Activated T-helper 1 cell treated with anti-CD3 and anti-CD28 coated beads, Interleukin-12 subunit alpha, Interleukin-12 subunit beta, Interleukin-2, Interleukin-4 antibody, amounts not matched to agents 30 ng/mL and 10 ng/mL and 1 ng/mL, durations not matched to agents 14 hours and 24 hours and 36 hours (primary cell): ENCODE measurements at regions not wholly inside any gene's neighbourhood (a gene's known extent, or its start where the extent isn't known, plus 50 kb on each side); places are given as distances from the start of the nearest gene placed in this dataset.
"Not testable (repeated sequence)": the region's sequence is repeated elsewhere in the genome, so short reads cannot be mapped to it uniquely, and the experiment has no call there.

Experiments used
- DNase-seq: peaks from one replicate; pipeline ENCODE4 v3.0.0; 2021; ENCODE audit warnings: low spot score
- H3K27ac Mint-ChIP-seq: one replicate; pipeline ENCODE4 v1.8.0; 2021; ENCODE audit warnings: mild to moderate bottlenecking, mixed read lengths
- H3K27me3 Mint-ChIP-seq: one replicate; pipeline ENCODE4 v1.8.0; 2022; ENCODE audit warnings: mild to moderate bottlenecking, moderate library complexity, mixed read lengths; ENCODE audit not compliant: insufficient read depth
- H3K36me3 Mint-ChIP-seq: one replicate; pipeline ENCODE4 v1.8.0; 2021; ENCODE audit warnings: low read depth, mixed read lengths
- H3K4me1 Mint-ChIP-seq: one replicate; pipeline ENCODE4 v1.8.0; 2021; ENCODE audit warnings: low read depth, mixed read lengths
- H3K4me3 Mint-ChIP-seq: one replicate; pipeline ENCODE4 v1.8.0; 2021; ENCODE audit warnings: mild to moderate bottlenecking, moderate library complexity, mixed read lengths
- H3K9me3 Mint-ChIP-seq: one replicate; pipeline ENCODE4 v1.8.0; 2021; ENCODE audit warnings: mixed read lengths
- intact Hi-C: fragments of 100-400 bp; cut with micrococcal nuclease; formaldehyde crosslinking; loops from one replicate; pipeline ENCODE4 v1.15.1; 2024

DNA sequence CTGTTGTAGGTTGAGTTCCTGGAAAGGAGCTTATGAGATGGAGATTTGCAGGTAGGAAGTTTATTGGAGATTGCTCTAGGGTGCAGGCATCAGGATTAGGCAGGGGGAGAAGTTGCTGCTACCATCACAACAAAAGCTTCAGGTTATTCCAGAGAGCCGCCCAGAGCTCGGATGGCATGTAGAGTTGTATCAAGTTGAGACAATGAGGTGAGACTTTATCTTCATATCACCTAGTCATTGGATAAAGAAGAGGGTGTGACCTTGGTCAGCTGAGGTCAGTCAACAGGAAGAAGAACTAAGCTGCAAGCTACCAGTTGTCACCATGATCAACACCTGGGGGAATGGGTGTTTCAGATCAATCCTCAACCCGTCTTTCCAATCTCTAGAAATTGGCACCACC, 342.0 kb downstream of the RFC3 start:
- intact Hi-C loops, result loop anchor here (5.0 to 10.0 kb wide), 6 partner anchors 523 to 1733 kb away; partner anchors contain the start of genes N4BP2L1 and NBEA
- Mint-ChIP-seq H3K27me3 (peaks cover 3% of the 10 kb centered on the region), H3K4me1 (peaks cover 25% of the 10 kb centered on the region), H3K4me3 (no peak overlapping the region), H3K36me3 (no peaks in the 10 kb centered on the region), H3K9me3 (peaks cover 5% of the 10 kb centered on the region), H3K27ac (no peak overlapping the region)
- DNase-seq, result no peak

DNA sequence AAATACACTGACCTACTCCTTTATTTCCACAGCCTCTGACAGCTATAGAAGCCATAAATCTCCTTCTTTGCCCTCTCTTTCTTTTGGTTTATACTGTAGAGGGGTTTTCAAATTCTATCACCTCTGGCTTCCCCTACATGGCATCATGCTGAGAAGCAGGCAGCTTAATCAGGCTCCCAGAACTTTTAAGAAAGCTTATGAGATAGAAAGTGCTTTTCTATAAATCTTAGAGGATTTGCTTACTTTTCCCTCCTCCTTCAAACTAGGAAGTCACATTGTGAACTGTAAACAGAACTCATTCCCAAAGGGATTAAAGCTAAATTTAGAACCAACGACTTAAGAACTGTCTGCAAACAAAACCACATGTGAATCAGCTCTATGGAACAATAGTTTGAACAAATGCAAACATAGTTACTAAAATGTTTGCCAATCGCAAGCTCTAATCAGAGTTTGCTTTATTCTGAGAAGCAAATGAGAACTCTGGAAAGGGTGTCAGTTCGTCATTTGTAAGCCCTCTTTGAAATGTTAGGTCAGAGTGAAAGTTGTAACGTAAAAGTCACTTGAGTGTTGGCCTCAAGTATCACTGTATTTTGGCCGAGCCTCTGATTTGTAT, 344.1 kb downstream of the RFC3 start:
- peaks cover 3% of the 10 kb centered on the region for H3K27me3 Mint-ChIP-seq
- H3K4me1 Mint-ChIP-seq, result peaks cover 10% of the 10 kb centered on the region
- DNase-seq, result no peak
- H3K4me3 Mint-ChIP-seq, result no peak overlapping the region
- H3K36me3 Mint-ChIP-seq, result no peaks in the 10 kb centered on the region
- no peak overlapping the region for H3K27ac Mint-ChIP-seq
- H3K9me3 Mint-ChIP-seq, result peaks cover 5% of the 10 kb centered on the region
- intact Hi-C loops, result no loop called here

DNA sequence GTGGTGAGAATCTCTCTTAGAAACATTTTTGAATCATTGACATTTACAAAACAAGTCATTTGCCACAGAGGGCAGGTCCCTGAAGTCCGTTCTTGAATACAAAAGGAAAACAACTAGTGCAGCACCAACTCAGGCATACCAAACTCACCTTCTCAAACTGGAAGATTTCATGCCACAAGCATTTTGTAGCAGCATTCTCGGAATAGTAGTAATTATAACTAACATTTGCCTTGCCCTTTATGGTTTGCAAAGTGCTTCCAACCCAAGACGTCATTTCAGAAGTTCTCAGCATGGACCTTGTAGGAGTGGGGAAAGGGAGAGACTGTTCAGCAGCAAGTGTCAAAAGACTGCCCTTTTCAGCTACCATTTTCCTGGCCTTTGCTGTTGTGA, 344.6 kb downstream of the RFC3 start:
- H3K27me3 Mint-ChIP-seq, result peaks cover 3% of the 10 kb centered on the region
- H3K27ac Mint-ChIP-seq, result no peak overlapping the region
- no peak for DNase-seq
- H3K4me3 Mint-ChIP-seq, result no peak overlapping the region
- peaks cover 5% of the 10 kb centered on the region for H3K4me1 Mint-ChIP-seq
- H3K36me3 Mint-ChIP-seq, result no peaks in the 10 kb centered on the region
- H3K9me3 Mint-ChIP-seq, result peaks cover 5% of the 10 kb centered on the region
- intact Hi-C loops, result no loop called here

GRCh38 chr13:34164582-34164981, 346.6 kb downstream of the RFC3 start:
- Mint-ChIP-seq H3K27me3 (no peaks in the 10 kb centered on the region), H3K4me3 (no peak overlapping the region), H3K4me1 (no peaks in the 10 kb centered on the region), H3K36me3 (no peaks in the 10 kb centered on the region), H3K9me3 (no peaks in the 10 kb centered on the region), H3K27ac (no peak overlapping the region)
- intact Hi-C loops, result no loop called here
- DNase-seq, result no peak

DNA sequence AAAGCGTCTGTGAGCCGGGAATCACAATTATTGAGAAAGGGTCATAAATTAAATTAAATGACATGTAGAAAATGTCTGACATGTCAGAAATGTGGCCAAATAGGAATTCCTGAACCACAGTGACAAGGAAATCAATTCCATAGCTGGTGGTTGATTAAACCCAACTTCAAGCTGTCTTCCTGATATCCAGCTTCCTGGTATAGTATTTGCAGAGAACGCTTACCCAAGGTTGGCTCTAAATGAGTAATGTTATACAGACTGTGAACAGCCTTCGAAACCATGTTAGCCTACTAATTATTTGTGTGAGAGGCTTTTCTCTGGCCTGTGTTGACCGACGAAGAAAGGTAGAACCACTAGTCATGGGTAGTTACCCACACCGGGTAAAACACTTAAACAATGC, 347.2 kb downstream of the RFC3 start:
- intact Hi-C loops, result no loop called here
- no peak for DNase-seq
- H3K27me3 Mint-ChIP-seq, result no peaks in the 10 kb centered on the region

GRCh38 chr13:34166406-34166805, 348.5 kb downstream of the RFC3 start:
- H3K27ac Mint-ChIP-seq, result no peak overlapping the region
- no peaks in the 10 kb centered on the region for H3K4me1 Mint-ChIP-seq
- no peak overlapping the region for H3K4me3 Mint-ChIP-seq
- no peak for DNase-seq
- H3K27me3 Mint-ChIP-seq, result no peaks in the 10 kb centered on the region
- H3K9me3 Mint-ChIP-seq, result no peaks in the 10 kb centered on the region
- no peaks in the 10 kb centered on the region for H3K36me3 Mint-ChIP-seq
- intact Hi-C loops, result no loop called here

More for the DNA sequence above, 347.2 kb downstream of the RFC3 start:
- no peaks in the 10 kb centered on the region for H3K4me1 Mint-ChIP-seq
- no peaks in the 10 kb centered on the region for H3K9me3 Mint-ChIP-seq
- no peaks in the 10 kb centered on the region for H3K36me3 Mint-ChIP-seq
- no peak overlapping the region for H3K4me3 Mint-ChIP-seq
- no peak overlapping the region for H3K27ac Mint-ChIP-seq

DNA sequence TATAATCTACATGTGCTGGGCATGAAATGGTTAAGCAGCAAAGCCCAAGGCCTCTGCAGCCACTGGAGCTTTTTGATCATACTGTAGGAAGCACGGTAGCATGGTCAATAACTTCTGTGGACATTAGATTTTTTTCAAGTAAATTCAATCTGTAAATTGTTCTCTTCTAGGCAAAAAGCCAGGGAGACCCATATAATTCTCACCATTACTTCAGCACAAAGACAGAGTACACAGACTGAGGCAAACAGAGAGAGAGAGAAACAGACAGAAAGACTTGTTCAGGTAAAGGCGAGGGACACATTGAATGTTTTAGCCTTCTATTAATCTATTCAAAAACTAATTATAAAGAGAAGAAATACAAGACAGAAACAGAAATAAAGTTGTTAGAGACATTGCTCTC, 349.4 kb downstream of the RFC3 start:
- Mint-ChIP-seq H3K36me3 (no peaks in the 10 kb centered on the region), H3K9me3 (no peaks in the 10 kb centered on the region), H3K27ac (no peak overlapping the region), H3K27me3 (no peaks in the 10 kb centered on the region), H3K4me1 (no peaks in the 10 kb centered on the region), H3K4me3 (no peak overlapping the region)
- no peak for DNase-seq
- intact Hi-C loops, result no loop called here

GRCh38 chr13:34172048-34172447, 354.1 kb downstream of the RFC3 start:
- Mint-ChIP-seq H3K9me3 (no peaks in the 10 kb centered on the region), H3K4me1 (no peaks in the 10 kb centered on the region), H3K27me3 (peaks cover 1% of the 10 kb centered on the region), H3K4me3 (no peak overlapping the region), H3K36me3 (no peaks in the 10 kb centered on the region), H3K27ac (no peak overlapping the region)
- intact Hi-C loops, result no loop called here
- no peak for DNase-seq

GRCh38 chr13:34174671-34175145, 356.8 kb downstream of the RFC3 start:
- intact Hi-C loops, result no loop called here
- Mint-ChIP-seq H3K27ac (no peak overlapping the region), H3K27me3 (peaks cover 3% of the 10 kb centered on the region), H3K4me3 (no peak overlapping the region), H3K36me3 (no peaks in the 10 kb centered on the region), H3K9me3 (no peaks in the 10 kb centered on the region), H3K4me1 (no peaks in the 10 kb centered on the region)
- DNase-seq, result no peak

DNA sequence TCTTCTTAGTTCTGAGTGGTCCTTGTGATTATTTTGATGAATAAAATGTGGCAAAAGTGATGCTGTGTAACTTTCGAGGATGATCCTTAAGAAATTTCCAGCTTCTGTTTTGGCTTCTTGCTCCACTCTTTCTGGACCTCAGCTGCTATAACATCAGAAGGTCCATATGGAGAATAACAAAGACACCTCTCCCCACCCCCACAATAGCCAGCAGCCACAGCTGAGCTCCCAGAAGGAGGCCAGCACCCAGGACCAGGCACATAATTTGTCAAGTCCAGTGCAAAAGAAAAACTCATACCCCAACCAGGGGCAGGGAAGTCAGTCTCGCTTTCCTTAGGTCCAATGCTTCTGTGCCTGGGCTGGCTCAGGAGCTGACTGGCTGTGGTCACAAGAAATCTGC, 357.6 kb downstream of the RFC3 start:
- no peak overlapping the region for H3K27ac Mint-ChIP-seq
- H3K36me3 Mint-ChIP-seq, result no peaks in the 10 kb centered on the region

DNA sequence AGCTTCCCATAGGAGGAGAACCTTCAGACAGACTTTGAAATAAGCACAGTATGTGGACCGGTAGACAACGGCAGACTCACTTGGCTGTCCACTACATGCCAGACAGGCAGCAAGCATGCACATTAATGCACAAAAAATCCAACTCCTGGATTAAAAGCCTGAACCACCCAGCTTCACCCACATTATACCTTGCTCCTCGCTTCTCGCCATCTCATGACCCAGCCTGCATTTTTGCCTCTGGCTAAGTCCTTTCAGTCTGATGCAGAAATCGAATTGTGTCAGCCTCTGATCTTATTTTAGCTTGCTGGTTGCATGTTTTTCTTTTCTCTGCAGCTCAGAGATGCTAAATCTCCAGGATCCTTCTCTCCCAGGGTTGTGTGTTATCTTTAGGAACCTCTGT, 358.7 kb downstream of the RFC3 start:
- intact Hi-C loops, result no loop called here
- DNase-seq, result no peak
- no peaks in the 10 kb centered on the region for H3K9me3 Mint-ChIP-seq
- H3K4me1 Mint-ChIP-seq, result no peaks in the 10 kb centered on the region
- no peak overlapping the region for H3K27ac Mint-ChIP-seq
- H3K27me3 Mint-ChIP-seq, result peaks cover 3% of the 10 kb centered on the region
- H3K36me3 Mint-ChIP-seq, result no peaks in the 10 kb centered on the region
- no peak overlapping the region for H3K4me3 Mint-ChIP-seq

More for the DNA sequence above, 357.6 kb downstream of the RFC3 start:
- intact Hi-C loops, result no loop called here
- Mint-ChIP-seq H3K9me3 (no peaks in the 10 kb centered on the region), H3K4me3 (no peak overlapping the region), H3K27me3 (peaks cover 3% of the 10 kb centered on the region), H3K4me1 (no peaks in the 10 kb centered on the region)
- DNase-seq, result no peak

- H3K36me3 Mint-ChIP-seq, result no peaks in the 10 kb centered on the region
- no peaks in the 10 kb centered on the region for H3K4me1 Mint-ChIP-seq
- no peak overlapping the region for H3K4me3 Mint-ChIP-seq
- peaks cover 6% of the 10 kb centered on the region for H3K27me3 Mint-ChIP-seq
- intact Hi-C loops, result no loop called here
- no peak overlapping the region for H3K27ac Mint-ChIP-seq
- no peaks in the 10 kb centered on the region for H3K9me3 Mint-ChIP-seq
- DNase-seq, result no peak
Measured at GRCh38 chr13:34179481-34179880, 361.5 kb downstream of the RFC3 start.

- Mint-ChIP-seq H3K4me3 (no peak overlapping the region), H3K27me3 (peaks cover 6% of the 10 kb centered on the region), H3K9me3 (no peaks in the 10 kb centered on the region), H3K36me3 (no peaks in the 10 kb centered on the region), H3K4me1 (no peaks in the 10 kb centered on the region), H3K27ac (no peak overlapping the region)
- intact Hi-C loops, result no loop called here
- DNase-seq, result no peak
Measured at GRCh38 chr13:34179927-34180326, 362.0 kb downstream of the RFC3 start.

DNA sequence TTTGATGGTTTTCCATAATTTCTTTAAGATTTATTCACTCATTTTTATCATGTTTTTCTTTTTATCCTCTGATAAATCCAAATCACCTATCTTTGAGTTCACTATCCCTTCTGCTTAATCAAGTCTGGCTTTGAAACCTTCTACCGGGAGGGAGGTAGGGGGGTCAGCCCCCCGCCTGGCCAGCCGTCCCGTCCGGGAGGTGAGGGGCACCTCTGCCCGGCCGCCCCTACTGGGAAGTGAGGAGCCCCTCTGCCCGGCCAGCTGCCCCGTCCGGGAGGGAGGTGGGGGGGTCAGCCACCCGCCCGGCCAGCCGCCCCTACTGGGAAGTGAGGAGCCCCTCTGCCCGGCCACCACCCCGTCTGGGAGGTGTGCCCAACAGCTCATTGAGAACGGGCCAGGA, 363.3 kb downstream of the RFC3 start:
- H3K4me3 Mint-ChIP-seq, H3K4me1 Mint-ChIP-seq, H3K27me3 Mint-ChIP-seq, H3K36me3 Mint-ChIP-seq, DNase-seq, intact Hi-C loops, H3K27ac Mint-ChIP-seq, H3K9me3 Mint-ChIP-seq: not testable (repeated sequence)
